ENCODE measurements at regions not wholly inside any gene's neighbourhood (a gene's known extent, or its start where the extent isn't known, plus 50 kb on each side); places are given as distances from the start of the nearest gene placed in this dataset.

- TF ChIP-seq YY1 (IDR thresholded peaks at IDR 0.05; ENCODE audit: insufficient read depth, insufficient read length) (no peak), SUZ12 (IDR thresholded peaks at IDR 0.05; ENCODE audit: extremely low read depth, insufficient read depth, insufficient read length) (no peak), ZNF274 (IDR thresholded peaks at IDR 0.05; ENCODE audit: low read depth, low read length) (no peak)
These were observed 147.8 kb upstream of the RASSF8 start for GRCh38 chr12:25810683-25811082.
